Ecto neural progenitor cell (in vitro differentiated cells): ENCODE measurements at regions not wholly inside any gene's neighbourhood (a gene's known extent, or its start where the extent isn't known, plus 50 kb on each side); places are given as distances from the start of the nearest gene placed in this dataset.

Experiments used
- DNase-seq: peaks from one replicate; pipeline ENCODE4 v3.0.0-alpha.2; 2018; ENCODE audit warnings: low spot score

GRCh38 chr1:8267307-8267706, 50.6 kb upstream of the SLC45A1 start:
- no peak for DNase-seq

GRCh38 chr1:8266436-8267165, 51.3 kb upstream of the SLC45A1 start:
- DNase-seq: no peak

- DNase-seq: no peak
Measured at GRCh38 chr1:8263791-8264190, 54.1 kb upstream of the SLC45A1 start.

GRCh38 chr1:8261398-8261762, 56.5 kb upstream of the SLC45A1 start:
- DNase-seq: no peak

GRCh38 chr1:8259498-8260290, 58.2 kb upstream of the SLC45A1 start:
- DNase-seq: no peak

GRCh38 chr1:8257621-8258020, 60.3 kb upstream of the SLC45A1 start:
- no peak for DNase-seq

- DNase-seq: no peak
Measured at GRCh38 chr1:8256321-8256720, 61.6 kb upstream of the SLC45A1 start.

- DNase-seq: no peak
Measured at GRCh38 chr1:8255712-8256111, 62.2 kb upstream of the SLC45A1 start.

GRCh38 chr1:8252266-8252951, 65.5 kb upstream of the SLC45A1 start:
- no peak for DNase-seq

- no peak for DNase-seq
Measured at GRCh38 chr1:8251635-8252034, 66.3 kb upstream of the SLC45A1 start.

GRCh38 chr1:8249838-8250237, 68.1 kb upstream of the SLC45A1 start:
- DNase-seq: no peak

GRCh38 chr1:8247811-8248436, 70.0 kb upstream of the SLC45A1 start:
- DNase-seq: no peak

- DNase-seq: no peak
Measured at GRCh38 chr1:8244304-8244703, 73.6 kb upstream of the SLC45A1 start.

- DNase-seq: no peak
Measured at GRCh38 chr1:8242498-8242897, 75.4 kb upstream of the SLC45A1 start.

GRCh38 chr1:8241417-8242014, 76.4 kb upstream of the SLC45A1 start:
- no peak for DNase-seq

GRCh38 chr1:8239306-8240023, 78.4 kb upstream of the SLC45A1 start:
- DNase-seq: peak; percentile 78

GRCh38 chr1:8239039-8239305, 78.9 kb upstream of the SLC45A1 start:
- no peak for DNase-seq

- no peak for DNase-seq
Measured at GRCh38 chr1:8238141-8239038, 79.5 kb upstream of the SLC45A1 start.

- no peak for DNase-seq
Measured at GRCh38 chr1:8232036-8232757, 85.7 kb upstream of the SLC45A1 start.

GRCh38 chr1:8230292-8230621, 87.7 kb upstream of the SLC45A1 start:
- DNase-seq: no peak
